ENCODE measurements at regions not wholly inside any gene's neighbourhood (a gene's known extent, or its start where the extent isn't known, plus 50 kb on each side); places are given as distances from the start of the nearest gene placed in this dataset.

DNA sequence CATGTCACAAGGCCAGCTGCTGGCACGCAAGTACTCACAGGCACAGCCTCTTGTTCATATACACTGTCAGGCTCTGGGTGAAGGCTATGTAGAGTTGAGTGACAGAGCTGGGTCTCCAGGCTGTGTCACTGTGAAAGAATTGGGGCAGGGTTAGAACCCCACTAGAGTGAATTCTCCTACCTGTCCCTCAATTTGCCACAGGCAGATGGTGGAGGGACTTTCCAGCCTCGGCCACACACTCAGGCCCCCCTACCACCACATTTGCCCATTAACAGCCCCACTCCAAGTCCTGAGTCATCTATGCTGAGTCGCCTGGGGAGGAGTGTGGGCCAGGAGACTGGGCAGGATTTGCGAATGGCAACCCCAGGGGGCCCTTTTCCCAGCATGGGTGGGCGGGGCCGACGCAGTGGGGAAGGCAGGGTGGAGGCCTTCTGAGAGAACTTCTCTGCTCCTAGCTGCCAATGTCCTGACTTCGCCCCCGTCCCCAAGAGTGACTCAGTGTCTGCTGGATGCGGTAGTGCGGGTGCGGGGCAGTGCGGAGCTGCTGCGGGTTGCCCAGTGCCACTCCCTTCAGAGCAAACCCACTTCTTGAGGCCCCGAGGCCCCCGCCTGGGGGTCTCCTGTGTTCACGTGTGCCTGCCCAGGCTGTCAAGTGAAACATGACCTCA is 50.3 kb upstream of the PSD2 start:
- no peaks in the 10 kb centered on the region for H3K27me3 ChIP-seq (ENCODE audit: insufficient read depth, low read depth)
- peak overlapping the region; percentile 74 for H2AFZ ChIP-seq (ENCODE audit: low read depth)
- H3K79me2 ChIP-seq (ENCODE audit: insufficient read depth, low read depth) = no peaks in the 10 kb centered on the region
- TF ChIP-seq, protein P1, sequence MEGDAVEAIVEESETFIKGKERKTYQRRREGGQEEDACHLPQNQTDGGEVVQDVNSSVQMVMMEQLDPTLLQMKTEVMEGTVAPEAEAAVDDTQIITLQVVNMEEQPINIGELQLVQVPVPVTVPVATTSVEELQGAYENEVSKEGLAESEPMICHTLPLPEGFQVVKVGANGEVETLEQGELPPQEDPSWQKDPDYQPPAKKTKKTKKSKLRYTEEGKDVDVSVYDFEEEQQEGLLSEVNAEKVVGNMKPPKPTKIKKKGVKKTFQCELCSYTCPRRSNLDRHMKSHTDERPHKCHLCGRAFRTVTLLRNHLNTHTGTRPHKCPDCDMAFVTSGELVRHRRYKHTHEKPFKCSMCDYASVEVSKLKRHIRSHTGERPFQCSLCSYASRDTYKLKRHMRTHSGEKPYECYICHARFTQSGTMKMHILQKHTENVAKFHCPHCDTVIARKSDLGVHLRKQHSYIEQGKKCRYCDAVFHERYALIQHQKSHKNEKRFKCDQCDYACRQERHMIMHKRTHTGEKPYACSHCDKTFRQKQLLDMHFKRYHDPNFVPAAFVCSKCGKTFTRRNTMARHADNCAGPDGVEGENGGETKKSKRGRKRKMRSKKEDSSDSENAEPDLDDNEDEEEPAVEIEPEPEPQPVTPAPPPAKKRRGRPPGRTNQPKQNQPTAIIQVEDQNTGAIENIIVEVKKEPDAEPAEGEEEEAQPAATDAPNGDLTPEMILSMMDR (conservative IDR thresholded peaks at IDR 0.05; ENCODE audit: low read depth, low read length) = no peak
- H3K27ac ChIP-seq = peak overlapping the region; percentile 96
- no peaks in the 10 kb centered on the region for H4K20me1 ChIP-seq (ENCODE audit: insufficient read depth)
- no peaks in the 10 kb centered on the region for H3K36me3 ChIP-seq (ENCODE audit: insufficient read depth)
- peaks cover 42% of the 10 kb centered on the region for H3K4me1 ChIP-seq (ENCODE audit: low read depth, poor library complexity, severe bottlenecking)
- peak overlapping the region; percentile 95 for H3K4me2 ChIP-seq
- no peak overlapping the region for H3K4me3 ChIP-seq (IDR thresholded peaks at IDR 0.05; ENCODE audit: insufficient read depth, low read depth, low read length)
- H3K9ac ChIP-seq = peak overlapping the region; percentile 67

DNA sequence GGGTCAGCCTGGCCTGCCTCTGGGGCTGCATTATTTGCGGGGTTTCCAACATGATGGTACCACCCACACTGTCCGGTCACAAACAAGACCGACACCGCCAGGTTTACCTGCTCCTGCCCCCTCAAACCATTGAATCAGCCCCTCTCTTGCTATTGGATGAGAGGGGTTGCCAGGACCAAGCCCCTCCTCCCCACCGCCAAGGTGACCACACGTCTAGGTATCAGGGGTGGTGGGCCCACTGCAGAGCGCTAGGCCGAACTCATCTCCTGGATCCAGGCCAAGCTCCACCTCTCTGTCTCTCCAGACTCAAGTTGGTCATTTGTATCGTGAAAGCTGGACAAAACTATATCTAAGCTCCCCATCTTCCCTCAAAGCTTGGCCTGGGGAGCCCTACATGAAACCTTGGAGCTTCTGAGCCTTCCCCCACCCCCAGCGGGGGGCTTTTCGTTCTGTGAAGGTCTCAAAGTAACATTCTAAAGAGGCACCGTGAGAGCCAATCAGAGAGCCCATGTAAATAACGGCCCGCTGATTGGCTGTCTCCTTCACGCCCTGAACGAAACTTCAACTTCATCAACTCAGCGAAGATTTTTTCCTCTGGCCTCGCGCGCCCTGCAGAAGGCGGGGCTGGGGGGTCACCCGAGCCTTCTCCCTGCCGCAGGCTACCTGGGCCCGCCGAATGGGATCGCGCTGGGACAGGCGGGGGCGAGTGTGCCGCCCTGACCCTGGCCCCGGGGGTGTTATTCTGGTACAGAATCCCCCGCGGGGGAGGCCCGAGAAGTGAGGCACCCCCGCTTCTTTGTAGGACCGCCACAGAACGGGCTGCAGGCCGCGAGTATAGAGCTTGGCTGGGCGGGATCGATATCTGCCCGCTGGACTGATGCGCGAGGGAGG is 49.6 kb upstream of the PSD2 start:
- Histone ChIP-seq H4K20me1 (ENCODE audit: insufficient read depth) (no peaks in the 10 kb centered on the region), H3K4me2 (peak overlapping the region; percentile 95), H3K36me3 (ENCODE audit: insufficient read depth) (no peaks in the 10 kb centered on the region), H3K79me2 (ENCODE audit: insufficient read depth, low read depth) (no peaks in the 10 kb centered on the region), H3K27ac (peak overlapping the region; percentile 96), H3K4me1 (ENCODE audit: low read depth, poor library complexity, severe bottlenecking) (peaks cover 42% of the 10 kb centered on the region), H3K27me3 (ENCODE audit: insufficient read depth, low read depth) (no peaks in the 10 kb centered on the region), H3K9ac (peak overlapping the region; percentile 67), H3K4me3 (IDR thresholded peaks at IDR 0.05; ENCODE audit: insufficient read depth, low read depth, low read length) (no peak overlapping the region), H2AFZ (ENCODE audit: low read depth) (peak overlapping the region; percentile 74)
- TF ChIP-seq, protein P1 (conservative IDR thresholded peaks at IDR 0.05; ENCODE audit: low read depth, low read length) = no peak
